ENCODE measurements at regions not wholly inside any gene's neighbourhood (a gene's known extent, or its start where the extent isn't known, plus 50 kb on each side); places are given as distances from the start of the nearest gene placed in this dataset.

- TF ChIP-seq CTCF (conservative IDR thresholded peaks at IDR 0.05; ENCODE audit: low read depth, low read length) (no peak), EZH2 (IDR thresholded peaks at IDR 0.05; ENCODE audit: borderline replicate concordance, low read depth, low read length, poor library complexity, severe bottlenecking) (no peak)
Measured at GRCh38 chr20:52261792-52262191, 70.2 kb upstream of the ZFP64 start.
